HCT116 (cell line): ENCODE measurements at regions not wholly inside any gene's neighbourhood (a gene's known extent, or its start where the extent isn't known, plus 50 kb on each side); places are given as distances from the start of the nearest gene placed in this dataset.

Experiments used
- ATAC-seq: fragments of 200-7000 bp; cut with Tn5 transposase; 2 replicates; pipeline ENCODE4 v1.9.1; 2020; ENCODE audit warnings: mild to moderate bottlenecking, moderate library complexity
- BruUV-seq: library from RNA; stranded (reverse); fragments of 400-500 nt; replicated peaks from 2 replicates; lab custom pipeline; 2021; lab: Mats Ljungman, UMichigan
- CTCF ChIA-PET: fragments of 300-600 bp; sonication (Branson Sonifier 250); formaldehyde crosslinking; loops from one replicate; lab custom pipeline; 2021; ENCODE audit warnings: antibody characterized with exemption; lab: Charles Lee
- POLR2A ChIA-PET: fragments of 300-600, 350-600 bp; sonication (Branson Sonifier 250); formaldehyde crosslinking; loops from one replicate; lab custom pipeline; 2021; ENCODE audit warnings: antibody characterized with exemption; lab: Charles Lee
- RAD21 ChIA-PET, 2 experiments: fragments of 300-600 bp; sonication (Branson Sonifier 250); formaldehyde crosslinking; loops; one replicate each; lab custom pipeline; 2023; ENCODE audit warnings: low total read pairs in 2 of 2; ENCODE audit not compliant: uncharacterized antibody in 2 of 2, unreplicated experiment in 2 of 2, low non-redundant PET in 1 of 2; lab: Charles Lee
- DNase-seq: peaks from one replicate; pipeline ENCODE4 v3.0.0-alpha.2; 2010; ENCODE audit warnings: low read depth, low spot score
- H2AFZ ChIP-seq: fragments of 200-600 bp; shearing (Covaris generic), sonication (generic); 2 replicates; pipeline ENCODE4 v1.6.1; 2017; ENCODE audit warnings: low read depth, mixed run types, mixed read lengths, antibody characterized with exemption, low read length; ENCODE audit not compliant: poor library complexity, severe bottlenecking
- H3K27ac ChIP-seq: 2 replicates; pipeline ENCODE4 v1.5.1; 2012; ENCODE audit warnings: low read depth, low read length
- H3K27me3 ChIP-seq: fragments of 200-600 bp; sonication (generic); 2 replicates; pipeline ENCODE4 v1.6.1; 2016; ENCODE audit warnings: mixed run types, low read length, mixed read lengths; ENCODE audit not compliant: insufficient read depth
- H3K36me3 ChIP-seq, 2 experiments: fragments of 200-500 bp in 1 of 2; fragments of 200-600 bp in 1 of 2; sonication (Bioruptor generic) in 1 of 2; sonication (generic) in 1 of 2; 2 replicates each; pipeline versions ENCODE4 v1.5.1 to v1.6.1; 2014 to 2016; ENCODE audit warnings: low read length in 2 of 2, inconsistent platforms in 1 of 2, mixed read lengths in 1 of 2, mixed run types in 1 of 2; ENCODE audit not compliant: insufficient read depth in 2 of 2, control insufficient read depth in 1 of 2
- H3K4me1 ChIP-seq, 2 experiments: fragments of 200-600 bp in 1 of 2; sonication (generic) in 1 of 2; 2 replicates each; pipeline versions ENCODE4 v1.5.1 to v1.6.1; 2012 to 2017; ENCODE audit warnings: low read length in 2 of 2, inconsistent platforms in 1 of 2, mild to moderate bottlenecking in 1 of 2, mixed read lengths in 1 of 2, mixed run types in 1 of 2, moderate library complexity in 1 of 2; ENCODE audit not compliant: insufficient read depth in 2 of 2, control insufficient read depth in 1 of 2
- H3K4me2 ChIP-seq: fragments of 200-600 bp; sonication (generic); 2 replicates; pipeline ENCODE4 v1.6.1; 2017; ENCODE audit warnings: mixed run types, low read length, mixed read lengths
- H3K4me3 ChIP-seq, 2 experiments: fragments of 200-600 bp in 1 of 2; sonication (generic) in 1 of 2; replicated peaks in 1 of 2; 2 replicates each; pipeline ENCODE4 v1.5.1; 2011 to 2016; ENCODE audit warnings: low read length in 2 of 2, control low read depth in 1 of 2, low read depth in 1 of 2, mild to moderate bottlenecking in 1 of 2, mixed read lengths in 1 of 2, mixed run types in 1 of 2
- H3K79me2 ChIP-seq: fragments of 200-600 bp; sonication (generic); 2 replicates; pipeline ENCODE4 v1.6.1; 2017; ENCODE audit warnings: mild to moderate bottlenecking, mixed run types, low read length, moderate library complexity, mixed read lengths; ENCODE audit not compliant: insufficient read depth
- H3K9ac ChIP-seq: fragments of 200-600 bp; sonication (generic); 2 replicates; pipeline ENCODE4 v1.6.1; 2016; ENCODE audit warnings: low read length, mixed read lengths
- H3K9me2 ChIP-seq: fragments of 200-600 bp; sonication (generic), shearing (Covaris generic); 2 replicates; pipeline ENCODE4 v1.6.1; 2017; ENCODE audit warnings: mixed run types, mild to moderate bottlenecking, moderate library complexity; ENCODE audit not compliant: insufficient read depth
- H3K9me3 ChIP-seq, 2 experiments: fragments of 200-500 bp in 1 of 2; fragments of 200-600 bp in 1 of 2; sonication (Bioruptor generic) in 1 of 2; sonication (generic) in 1 of 2; 2 replicates each; pipeline ENCODE4 v1.6.1; 2014 to 2017; ENCODE audit warnings: low read length in 2 of 2, mixed read lengths in 2 of 2, inconsistent platforms in 1 of 2, low read depth in 1 of 2, mild to moderate bottlenecking in 1 of 2, mixed run types in 1 of 2, moderate library complexity in 1 of 2; ENCODE audit not compliant: control insufficient read depth in 1 of 2, insufficient read depth in 1 of 2
- H4K20me1 ChIP-seq: fragments of 200-600 bp; sonication (generic), shearing (Covaris generic); 2 replicates; pipeline ENCODE4 v1.6.1; 2017; ENCODE audit warnings: mixed run types, mild to moderate bottlenecking, moderate library complexity; ENCODE audit not compliant: insufficient read depth
- CBX3 ChIP-seq: IDR thresholded peaks from 2 replicates; pipeline ENCODE4 v1.6.1; 2012; ENCODE audit warnings: low read depth
- CEBPB ChIP-seq: IDR thresholded peaks from 2 replicates; pipeline ENCODE4 v1.6.1; 2012; ENCODE audit warnings: low read depth
- EGR1 ChIP-seq: IDR thresholded peaks from 2 replicates; pipeline ENCODE4 v1.6.1; 2012; ENCODE audit warnings: low read depth
- EZH2 ChIP-seq: fragments of 200-600 bp; sonication (generic); IDR thresholded peaks from 2 replicates; pipeline ENCODE4 v1.6.1; 2017; ENCODE audit warnings: antibody characterized with exemption, mixed run types
- FOSL1 ChIP-seq: IDR thresholded peaks from 2 replicates; pipeline ENCODE4 v1.6.1; 2012; ENCODE audit warnings: low read depth
- JUND ChIP-seq: IDR thresholded peaks from 2 replicates; pipeline ENCODE4 v1.6.1; 2012
- POLR2AphosphoS5 ChIP-seq: IDR thresholded peaks from 2 replicates; pipeline ENCODE4 v1.6.1; 2011; ENCODE audit warnings: mild to moderate bottlenecking, low read depth, low read length, moderate library complexity
- RAD21 ChIP-seq: IDR thresholded peaks from 2 replicates; pipeline ENCODE4 v1.6.1; 2012; ENCODE audit warnings: low read depth, mild to moderate bottlenecking
- TCF7L2 ChIP-seq: IDR thresholded peaks from 2 replicates; pipeline ENCODE4 v1.7.0; 2011; ENCODE audit warnings: borderline replicate concordance, inconsistent platforms; ENCODE audit not compliant: insufficient read depth, insufficient read length; ENCODE audit errors: extremely low read depth
- YY1 ChIP-seq: IDR thresholded peaks from 2 replicates; pipeline ENCODE4 v1.6.1; 2011; ENCODE audit warnings: low read length, low read depth, moderate library complexity, mild to moderate bottlenecking; ENCODE audit not compliant: insufficient replicate concordance; ENCODE audit errors: extremely low read depth
- ZNF274 ChIP-seq: fragments of 200-500 bp; sonication (Bioruptor generic); IDR thresholded peaks from 2 replicates; pipeline ENCODE4 v1.6.1; 2014; ENCODE audit warnings: mild to moderate bottlenecking, low read depth, low read length, inconsistent platforms
- intact Hi-C: fragments of 100-400 bp; cut with micrococcal nuclease; formaldehyde crosslinking; loops from 2 replicates; pipeline ENCODE4 v1.10.0; 2022
- TF ChIP-seq, protein P1 (sequence below): IDR thresholded peaks from 2 replicates; pipeline ENCODE4 v1.6.1; 2012
- TF ChIP-seq, protein P2 (sequence below): IDR thresholded peaks from 2 replicates; pipeline ENCODE4 v1.6.1; 2012
- TF ChIP-seq, protein P3 (sequence below): IDR thresholded peaks from 2 replicates; pipeline ENCODE4 v1.6.1; 2012; ENCODE audit warnings: low read depth

DNA sequence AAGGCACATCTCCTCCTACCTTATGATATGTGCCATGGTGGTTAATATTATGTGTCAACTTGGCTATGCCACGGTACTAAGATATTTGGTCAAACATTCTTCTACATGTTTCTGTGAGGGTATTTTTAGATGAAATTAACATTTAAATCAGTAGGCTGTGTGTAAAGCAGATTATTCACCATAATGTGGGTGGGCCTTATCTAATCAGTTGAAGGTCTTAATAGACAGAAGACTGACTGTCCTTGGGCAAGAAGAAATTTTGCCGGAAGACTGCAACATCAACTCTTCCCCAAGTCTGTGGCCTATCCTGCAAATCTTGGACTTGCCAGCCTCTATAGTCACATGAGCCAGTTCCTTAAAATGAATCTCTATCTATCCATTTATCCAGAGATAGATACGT lies 380.1 kb upstream of the DDI1 start:
- no peak for DNase-seq
- no peak for TF ChIP-seq FOSL1
- TF ChIP-seq POLR2AphosphoS5 = no peak
- no peak for TF ChIP-seq EZH2
- TF ChIP-seq CEBPB = no peak
- TF ChIP-seq, protein P1, sequence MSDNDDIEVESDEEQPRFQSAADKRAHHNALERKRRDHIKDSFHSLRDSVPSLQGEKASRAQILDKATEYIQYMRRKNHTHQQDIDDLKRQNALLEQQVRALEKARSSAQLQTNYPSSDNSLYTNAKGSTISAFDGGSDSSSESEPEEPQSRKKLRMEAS = no peak
- TF ChIP-seq JUND = no peak
- TF ChIP-seq TCF7L2 = no peak
- no peak for TF ChIP-seq CBX3
- TF ChIP-seq, protein P2, sequence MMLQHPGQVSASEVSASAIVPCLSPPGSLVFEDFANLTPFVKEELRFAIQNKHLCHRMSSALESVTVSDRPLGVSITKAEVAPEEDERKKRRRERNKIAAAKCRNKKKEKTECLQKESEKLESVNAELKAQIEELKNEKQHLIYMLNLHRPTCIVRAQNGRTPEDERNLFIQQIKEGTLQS = no peak
- TF ChIP-seq YY1 = no peak
- TF ChIP-seq, protein P3, sequence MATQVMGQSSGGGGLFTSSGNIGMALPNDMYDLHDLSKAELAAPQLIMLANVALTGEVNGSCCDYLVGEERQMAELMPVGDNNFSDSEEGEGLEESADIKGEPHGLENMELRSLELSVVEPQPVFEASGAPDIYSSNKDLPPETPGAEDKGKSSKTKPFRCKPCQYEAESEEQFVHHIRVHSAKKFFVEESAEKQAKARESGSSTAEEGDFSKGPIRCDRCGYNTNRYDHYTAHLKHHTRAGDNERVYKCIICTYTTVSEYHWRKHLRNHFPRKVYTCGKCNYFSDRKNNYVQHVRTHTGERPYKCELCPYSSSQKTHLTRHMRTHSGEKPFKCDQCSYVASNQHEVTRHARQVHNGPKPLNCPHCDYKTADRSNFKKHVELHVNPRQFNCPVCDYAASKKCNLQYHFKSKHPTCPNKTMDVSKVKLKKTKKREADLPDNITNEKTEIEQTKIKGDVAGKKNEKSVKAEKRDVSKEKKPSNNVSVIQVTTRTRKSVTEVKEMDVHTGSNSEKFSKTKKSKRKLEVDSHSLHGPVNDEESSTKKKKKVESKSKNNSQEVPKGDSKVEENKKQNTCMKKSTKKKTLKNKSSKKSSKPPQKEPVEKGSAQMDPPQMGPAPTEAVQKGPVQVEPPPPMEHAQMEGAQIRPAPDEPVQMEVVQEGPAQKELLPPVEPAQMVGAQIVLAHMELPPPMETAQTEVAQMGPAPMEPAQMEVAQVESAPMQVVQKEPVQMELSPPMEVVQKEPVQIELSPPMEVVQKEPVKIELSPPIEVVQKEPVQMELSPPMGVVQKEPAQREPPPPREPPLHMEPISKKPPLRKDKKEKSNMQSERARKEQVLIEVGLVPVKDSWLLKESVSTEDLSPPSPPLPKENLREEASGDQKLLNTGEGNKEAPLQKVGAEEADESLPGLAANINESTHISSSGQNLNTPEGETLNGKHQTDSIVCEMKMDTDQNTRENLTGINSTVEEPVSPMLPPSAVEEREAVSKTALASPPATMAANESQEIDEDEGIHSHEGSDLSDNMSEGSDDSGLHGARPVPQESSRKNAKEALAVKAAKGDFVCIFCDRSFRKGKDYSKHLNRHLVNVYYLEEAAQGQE = no peak
- TF ChIP-seq EGR1 = no peak
- TF ChIP-seq ZNF274 = no peak
- no peak for TF ChIP-seq RAD21
- H3K9me3 ChIP-seq = no peaks in the 10 kb centered on the region
- ATAC-seq = no peak
- H3K4me1 ChIP-seq = no peaks in the 10 kb centered on the region
- no peaks in the 10 kb centered on the region for H3K27me3 ChIP-seq
- no peak overlapping the region for H3K9ac ChIP-seq
- no peaks in the 10 kb centered on the region for H4K20me1 ChIP-seq
- no peak overlapping the region for H2AFZ ChIP-seq
- intact Hi-C loops = loop anchor here (5.0 kb wide), 1 partner anchor 399 kb away; no protein-coding TSS in a partner anchor
- no peak overlapping the region for H3K4me2 ChIP-seq
- no peak overlapping the region for H3K4me3 ChIP-seq
- RAD21 ChIA-PET = no interaction called here
- POLR2A ChIA-PET = no interaction called here
- CTCF ChIA-PET = no interaction called here
- no peaks in the 10 kb centered on the region for H3K9me2 ChIP-seq
- H3K36me3 ChIP-seq = no peaks in the 10 kb centered on the region
- H3K79me2 ChIP-seq = no peaks in the 10 kb centered on the region
- BruUV-seq = no TSS peak
- H3K27ac ChIP-seq = no peak overlapping the region
